HepG2 (cell line): ENCODE measurements at regions not wholly inside any gene's neighbourhood (a gene's known extent, or its start where the extent isn't known, plus 50 kb on each side); places are given as distances from the start of the nearest gene placed in this dataset.

Experiments
- ARNTL ChIP-seq: sonication (generic); formaldehyde crosslinking; IDR thresholded peaks from 2 replicates; pipeline ENCODE4 v1.4.0; 2020; ENCODE audit warnings: mild to moderate bottlenecking, missing genetic modification reagents
- CEBPB ChIP-seq: IDR thresholded peaks from 2 replicates; pipeline ENCODE4 v1.6.1; 2011; ENCODE audit warnings: low read depth, low read length, improper control_type of control experiment, borderline replicate concordance
- CTCF ChIP-seq: sonication (generic); formaldehyde crosslinking; IDR thresholded peaks from 2 replicates; pipeline ENCODE4 v1.5.0; 2020; ENCODE audit warnings: mild to moderate bottlenecking, missing genetic modification reagents, moderate library complexity
- KMT2B ChIP-seq: IDR thresholded peaks from 2 replicates; pipeline ENCODE4 v1.6.1; 2016; ENCODE audit warnings: missing genetic modification reagents, missing compliant biosample characterization
- MAFG ChIP-seq: sonication (generic); formaldehyde crosslinking; IDR thresholded peaks from 2 replicates; pipeline ENCODE4 v1.5.1; 2020; ENCODE audit warnings: mild to moderate bottlenecking, missing genetic modification reagents
- NFRKB ChIP-seq: fragments of 450-650 bp; IDR thresholded peaks from 2 replicates; pipeline ENCODE4 v1.6.1; 2017
- SMAD1 ChIP-seq: sonication (generic); formaldehyde crosslinking; IDR thresholded peaks from 2 replicates; pipeline ENCODE4 v1.4.0; 2020; ENCODE audit warnings: missing genetic modification reagents, low read depth, mild to moderate bottlenecking, borderline replicate concordance
- ZNF263 ChIP-seq: sonication (generic); formaldehyde crosslinking; IDR thresholded peaks from 2 replicates; pipeline ENCODE4 v1.4.0; 2020; ENCODE audit warnings: missing genetic modification reagents
- ZNF777 ChIP-seq: sonication (generic); formaldehyde crosslinking; IDR thresholded peaks from 2 replicates; pipeline ENCODE4 v1.4.0; 2020; ENCODE audit warnings: missing genetic modification reagents
- ZSCAN12 ChIP-seq: sonication (generic); formaldehyde crosslinking; IDR thresholded peaks from 2 replicates; pipeline ENCODE4 v1.9.0; 2021; ENCODE audit warnings: mild to moderate bottlenecking, missing genetic modification reagents
- TF ChIP-seq, protein P1 (sequence below), 2 experiments: IDR thresholded peaks; 2 replicates each; pipeline ENCODE4 v1.6.1; 2011 to 2012; ENCODE audit warnings: low read length in 2 of 2, borderline replicate concordance in 1 of 2, low read depth in 1 of 2, mild to moderate bottlenecking in 1 of 2, moderate library complexity in 1 of 2

- TF ChIP-seq ZSCAN12 (CRISPR knock-in tag) (no peak), SMAD1 (no peak), ZNF263 (CRISPR knock-in tag) (no peak), KMT2B (CRISPR knock-in tag) (no peak), MAFG (CRISPR knock-in tag) (no peak), ARNTL (no peak), CTCF (CRISPR knock-in tag) (no peak), ZNF777 (CRISPR knock-in tag) (no peak), CEBPB (no peak), NFRKB (no peak)
- TF ChIP-seq, protein P1, sequence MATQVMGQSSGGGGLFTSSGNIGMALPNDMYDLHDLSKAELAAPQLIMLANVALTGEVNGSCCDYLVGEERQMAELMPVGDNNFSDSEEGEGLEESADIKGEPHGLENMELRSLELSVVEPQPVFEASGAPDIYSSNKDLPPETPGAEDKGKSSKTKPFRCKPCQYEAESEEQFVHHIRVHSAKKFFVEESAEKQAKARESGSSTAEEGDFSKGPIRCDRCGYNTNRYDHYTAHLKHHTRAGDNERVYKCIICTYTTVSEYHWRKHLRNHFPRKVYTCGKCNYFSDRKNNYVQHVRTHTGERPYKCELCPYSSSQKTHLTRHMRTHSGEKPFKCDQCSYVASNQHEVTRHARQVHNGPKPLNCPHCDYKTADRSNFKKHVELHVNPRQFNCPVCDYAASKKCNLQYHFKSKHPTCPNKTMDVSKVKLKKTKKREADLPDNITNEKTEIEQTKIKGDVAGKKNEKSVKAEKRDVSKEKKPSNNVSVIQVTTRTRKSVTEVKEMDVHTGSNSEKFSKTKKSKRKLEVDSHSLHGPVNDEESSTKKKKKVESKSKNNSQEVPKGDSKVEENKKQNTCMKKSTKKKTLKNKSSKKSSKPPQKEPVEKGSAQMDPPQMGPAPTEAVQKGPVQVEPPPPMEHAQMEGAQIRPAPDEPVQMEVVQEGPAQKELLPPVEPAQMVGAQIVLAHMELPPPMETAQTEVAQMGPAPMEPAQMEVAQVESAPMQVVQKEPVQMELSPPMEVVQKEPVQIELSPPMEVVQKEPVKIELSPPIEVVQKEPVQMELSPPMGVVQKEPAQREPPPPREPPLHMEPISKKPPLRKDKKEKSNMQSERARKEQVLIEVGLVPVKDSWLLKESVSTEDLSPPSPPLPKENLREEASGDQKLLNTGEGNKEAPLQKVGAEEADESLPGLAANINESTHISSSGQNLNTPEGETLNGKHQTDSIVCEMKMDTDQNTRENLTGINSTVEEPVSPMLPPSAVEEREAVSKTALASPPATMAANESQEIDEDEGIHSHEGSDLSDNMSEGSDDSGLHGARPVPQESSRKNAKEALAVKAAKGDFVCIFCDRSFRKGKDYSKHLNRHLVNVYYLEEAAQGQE (IDR thresholded peaks at IDR 0.05; ENCODE audit: borderline replicate concordance in 1 of 2, low read depth in 1 of 2, low read length in 2 of 2) = no peak
Observed at GRCh38 chr7:94247970-94248369, 146.7 kb upstream of the COL1A2 start.
